HG03039 (cell line): ENCODE measurements at regions not wholly inside any gene's neighbourhood (a gene's known extent, or its start where the extent isn't known, plus 50 kb on each side); places are given as distances from the start of the nearest gene placed in this dataset.

ENCODE experiments used
- ATAC-seq: cut with Tn5 transposase; IDR thresholded peaks from one replicate; pipeline ENCODE4 v1.9.1; 2021; ENCODE audit warnings: mild to moderate bottlenecking, moderate library complexity; ENCODE audit not compliant: unreplicated experiment

- ATAC-seq: no peak
Measured at GRCh38 chr13:29674532-29674931, 79.0 kb upstream of the SLC7A1 start.

- no peak for ATAC-seq
Measured at GRCh38 chr13:29664591-29664990, 69.1 kb upstream of the SLC7A1 start.

DNA sequence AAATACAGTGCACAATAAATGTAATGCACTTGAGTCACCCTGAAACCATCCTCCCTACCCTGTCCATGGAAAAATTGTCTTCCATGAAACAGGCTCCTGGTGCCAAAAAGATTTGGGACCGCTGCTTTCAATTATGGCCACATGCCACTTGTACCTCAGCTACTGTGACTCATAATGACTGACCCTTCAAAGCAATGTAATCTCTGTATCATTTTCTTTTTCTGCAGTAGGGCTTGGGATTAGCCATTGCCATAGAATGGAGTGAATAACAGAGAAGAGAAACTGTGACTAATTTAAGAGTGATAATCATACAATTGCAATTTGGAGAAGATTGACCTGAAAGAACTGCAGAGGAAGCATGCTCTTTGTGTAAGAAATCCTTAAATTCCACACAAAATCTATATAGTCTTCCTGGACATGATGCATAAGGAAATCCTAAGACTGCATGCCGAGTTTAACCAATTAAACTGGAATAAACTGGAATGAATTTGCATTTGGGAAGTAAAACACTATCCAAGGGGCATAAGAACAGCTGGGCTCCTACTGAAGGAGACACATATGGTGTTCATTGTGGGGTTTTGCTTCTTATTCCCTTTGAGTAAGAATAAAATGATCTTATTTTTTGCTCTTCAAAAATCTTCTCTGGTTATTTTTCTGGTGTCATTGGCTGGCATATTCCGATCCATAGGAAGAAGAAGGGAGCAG is 59.5 kb upstream of the SLC7A1 start:
- ATAC-seq: no peak

DNA sequence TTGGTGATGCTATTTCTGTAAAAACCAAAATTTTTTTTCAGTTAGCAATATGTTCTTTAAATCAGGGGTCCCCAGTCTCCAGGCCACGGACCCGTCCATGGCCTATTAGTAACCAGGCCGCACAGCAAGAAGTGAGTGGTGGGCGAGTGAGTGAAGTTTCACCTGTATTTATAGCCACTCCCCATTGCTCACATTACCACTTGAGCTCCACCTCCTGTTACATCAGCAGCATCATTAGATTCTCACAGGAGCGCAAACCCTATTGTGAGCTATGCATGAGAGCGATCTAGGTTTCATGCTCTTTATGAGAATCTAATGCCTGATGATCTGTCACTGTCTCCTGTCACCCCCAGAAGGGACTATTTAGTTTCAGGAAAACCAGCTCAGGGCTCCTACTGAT is 58.9 kb upstream of the SLC7A1 start:
- no peak for ATAC-seq

- no peak for ATAC-seq
Measured at GRCh38 chr13:29648760-29649159, 53.3 kb upstream of the SLC7A1 start.
